IPS-15b (cell line): ENCODE measurements at regions not wholly inside any gene's neighbourhood (a gene's known extent, or its start where the extent isn't known, plus 50 kb on each side); places are given as distances from the start of the nearest gene placed in this dataset.

Source experiments
- H3K27me3 ChIP-seq: one replicate; pipeline ENCODE4 v1.6.1; 2013; ENCODE audit warnings: low read length; ENCODE audit not compliant: control insufficient read depth, insufficient read depth
- H3K36me3 ChIP-seq: one replicate; pipeline ENCODE4 v1.6.1; 2013; ENCODE audit warnings: low read length; ENCODE audit not compliant: control insufficient read depth, insufficient read depth
- H3K4me1 ChIP-seq: one replicate; pipeline ENCODE4 v1.6.1; 2013; ENCODE audit warnings: mild to moderate bottlenecking, low read length; ENCODE audit not compliant: control insufficient read depth, insufficient read depth
- H3K4me3 ChIP-seq: one replicate; pipeline ENCODE4 v1.5.1; 2013; ENCODE audit warnings: low read depth, low read length
- H3K9ac ChIP-seq: one replicate; pipeline ENCODE4 v1.6.1; 2013; ENCODE audit warnings: low read depth, mild to moderate bottlenecking, low read length
- H3K9me3 ChIP-seq: one replicate; pipeline ENCODE4 v1.6.1; 2013; ENCODE audit warnings: mild to moderate bottlenecking, low read length; ENCODE audit not compliant: control insufficient read depth, insufficient read depth

GRCh38 chr2:60282886-60283285, 270.6 kb downstream of the BCL11A start:
- Histone ChIP-seq H3K9me3 (no peaks in the 10 kb centered on the region), H3K4me1 (peaks cover 4% of the 10 kb centered on the region), H3K9ac (no peak overlapping the region), H3K27me3 (no peaks in the 10 kb centered on the region), H3K4me3 (no peak overlapping the region), H3K36me3 (no peaks in the 10 kb centered on the region)

DNA sequence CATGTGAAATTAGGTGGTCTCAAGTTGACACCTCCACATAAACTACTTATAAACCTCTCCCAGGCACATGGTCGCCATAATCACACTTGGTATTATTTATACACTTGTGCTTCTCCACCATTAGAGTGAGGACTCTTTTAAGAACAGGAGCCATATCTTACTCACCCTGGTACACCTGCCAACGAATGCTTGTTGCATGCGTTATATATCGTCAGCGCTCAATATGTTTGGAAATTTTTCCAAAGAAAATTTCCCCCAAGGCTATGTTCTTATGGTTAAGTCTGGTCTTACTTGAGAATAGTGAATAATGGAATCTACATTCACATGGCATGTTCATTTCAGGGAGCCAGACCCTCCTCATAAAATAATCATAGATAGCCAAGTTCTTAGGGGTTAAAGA, 271.7 kb downstream of the BCL11A start:
- Histone ChIP-seq H3K27me3 (no peaks in the 10 kb centered on the region), H3K4me3 (no peak overlapping the region), H3K4me1 (peaks cover 4% of the 10 kb centered on the region), H3K9ac (no peak overlapping the region), H3K36me3 (no peaks in the 10 kb centered on the region), H3K9me3 (no peaks in the 10 kb centered on the region)

GRCh38 chr2:60280238-60280637, 273.2 kb downstream of the BCL11A start:
- no peaks in the 10 kb centered on the region for H3K36me3 ChIP-seq
- H3K27me3 ChIP-seq, result no peaks in the 10 kb centered on the region
- H3K9ac ChIP-seq, result no peak overlapping the region
- H3K9me3 ChIP-seq, result no peaks in the 10 kb centered on the region
- H3K4me1 ChIP-seq, result no peaks in the 10 kb centered on the region
- H3K4me3 ChIP-seq, result no peak overlapping the region

DNA sequence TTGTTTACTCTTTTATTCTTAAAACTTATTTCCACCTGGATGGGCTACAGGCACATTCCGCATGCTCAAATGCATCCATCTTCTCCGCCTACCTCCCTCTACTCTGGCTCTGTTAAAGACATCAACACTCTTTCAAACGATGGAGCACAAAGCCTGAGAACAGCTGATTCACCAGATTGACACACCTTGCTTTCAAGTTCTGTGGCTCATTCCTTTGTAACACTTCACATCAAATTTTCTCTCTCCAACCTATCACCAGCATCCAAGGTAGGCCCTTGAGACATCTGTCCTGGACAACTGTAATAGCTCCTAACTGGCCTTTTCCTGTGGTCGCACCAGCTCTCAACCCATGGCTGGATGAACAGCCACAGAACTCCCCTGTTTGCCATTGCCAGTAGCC, 274.5 kb downstream of the BCL11A start:
- no peaks in the 10 kb centered on the region for H3K36me3 ChIP-seq
- no peaks in the 10 kb centered on the region for H3K4me1 ChIP-seq
- no peak overlapping the region for H3K4me3 ChIP-seq
- H3K9ac ChIP-seq, result no peak overlapping the region
- peaks cover 4% of the 10 kb centered on the region for H3K9me3 ChIP-seq
- no peaks in the 10 kb centered on the region for H3K27me3 ChIP-seq

DNA sequence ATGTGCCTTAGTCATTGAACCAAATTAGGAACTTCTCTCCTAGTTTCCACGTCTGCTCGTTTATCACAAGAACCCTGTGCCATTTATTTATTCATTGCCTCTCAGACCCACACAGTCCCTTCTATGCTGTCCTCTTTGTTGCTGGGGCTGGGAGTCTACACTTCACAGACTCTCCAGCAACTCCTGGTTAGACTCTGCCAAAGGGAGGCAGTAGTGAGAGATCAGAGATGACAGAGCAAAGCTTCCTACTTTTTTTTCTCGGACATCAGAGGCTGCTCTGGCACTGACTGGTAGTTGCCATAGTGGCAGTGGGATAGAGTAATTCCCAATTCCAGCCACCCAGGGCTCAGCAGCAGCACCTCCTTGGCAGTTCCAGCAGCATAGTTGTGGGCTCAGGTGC, 277.5 kb downstream of the BCL11A start:
- H3K4me1 ChIP-seq, result no peaks in the 10 kb centered on the region
- H3K36me3 ChIP-seq, result no peaks in the 10 kb centered on the region
- H3K9me3 ChIP-seq, result peaks cover 4% of the 10 kb centered on the region
- H3K9ac ChIP-seq, result no peak overlapping the region
- no peak overlapping the region for H3K4me3 ChIP-seq
- H3K27me3 ChIP-seq, result no peaks in the 10 kb centered on the region

GRCh38 chr2:60273836-60274235, 279.6 kb downstream of the BCL11A start:
- no peaks in the 10 kb centered on the region for H3K4me1 ChIP-seq
- H3K4me3 ChIP-seq, result no peak overlapping the region
- H3K9ac ChIP-seq, result no peak overlapping the region
- H3K27me3 ChIP-seq, result peaks cover 4% of the 10 kb centered on the region
- H3K9me3 ChIP-seq, result peaks cover 4% of the 10 kb centered on the region
- H3K36me3 ChIP-seq, result no peaks in the 10 kb centered on the region

DNA sequence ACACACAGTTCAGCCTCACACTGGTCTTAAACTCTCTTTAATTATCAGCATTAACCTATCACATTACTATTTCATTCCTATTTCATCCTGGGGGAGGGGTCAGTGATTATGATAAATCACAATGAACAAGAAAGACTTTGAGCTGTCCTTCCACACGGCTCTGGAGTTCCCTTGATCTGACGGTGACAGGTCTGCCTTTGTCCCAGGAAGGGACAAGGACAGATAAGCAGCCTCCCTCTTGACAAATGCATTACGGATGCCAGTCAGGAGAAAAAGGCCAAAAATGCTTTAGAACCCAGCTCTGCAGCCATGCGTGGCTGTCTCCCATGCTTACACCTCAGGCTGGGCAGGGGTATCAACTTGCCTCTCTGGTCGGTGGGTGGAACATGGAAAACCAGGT, 281.7 kb downstream of the BCL11A start:
- H3K4me3 ChIP-seq, result no peak overlapping the region
- H3K36me3 ChIP-seq, result no peaks in the 10 kb centered on the region
- peaks cover 4% of the 10 kb centered on the region for H3K27me3 ChIP-seq
- peaks cover 4% of the 10 kb centered on the region for H3K9me3 ChIP-seq
- no peak overlapping the region for H3K9ac ChIP-seq
- no peaks in the 10 kb centered on the region for H3K4me1 ChIP-seq

- H3K9ac ChIP-seq, result no peak overlapping the region
- peaks cover 4% of the 10 kb centered on the region for H3K27me3 ChIP-seq
- no peaks in the 10 kb centered on the region for H3K4me1 ChIP-seq
- no peaks in the 10 kb centered on the region for H3K36me3 ChIP-seq
- peaks cover 4% of the 10 kb centered on the region for H3K9me3 ChIP-seq
- no peak overlapping the region for H3K4me3 ChIP-seq
These were observed 282.3 kb downstream of the BCL11A start for GRCh38 chr2:60271131-60271530.

DNA sequence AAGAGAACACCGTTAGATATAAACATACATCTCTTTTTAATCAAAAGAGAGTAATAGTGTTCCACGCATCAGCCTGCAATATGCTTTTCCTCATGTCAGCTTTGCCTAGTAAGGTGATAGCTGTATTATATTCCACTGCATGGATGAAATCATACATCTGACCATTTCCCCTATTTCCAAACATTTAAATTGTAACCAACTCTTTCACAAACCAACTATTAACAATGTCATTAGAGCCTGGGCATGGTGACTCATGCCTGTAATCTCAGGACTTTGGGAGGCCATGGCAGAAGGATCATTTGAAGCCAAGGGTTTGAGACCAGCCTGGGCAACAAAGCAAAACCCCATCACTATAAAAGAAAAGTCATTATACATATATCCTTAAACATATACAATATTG, 284.8 kb downstream of the BCL11A start:
- H3K9ac ChIP-seq, result no peak overlapping the region

GRCh38 chr2:60268032-60268431, 285.4 kb downstream of the BCL11A start:
- H3K4me3 ChIP-seq, result no peak overlapping the region
- peaks cover 4% of the 10 kb centered on the region for H3K27me3 ChIP-seq
- H3K36me3 ChIP-seq, result no peaks in the 10 kb centered on the region
- H3K9me3 ChIP-seq, result no peaks in the 10 kb centered on the region
- no peak overlapping the region for H3K9ac ChIP-seq
- H3K4me1 ChIP-seq, result no peaks in the 10 kb centered on the region

More for the DNA sequence above, 284.8 kb downstream of the BCL11A start:
- Histone ChIP-seq H3K27me3 (peaks cover 4% of the 10 kb centered on the region), H3K9me3 (no peaks in the 10 kb centered on the region), H3K36me3 (no peaks in the 10 kb centered on the region), H3K4me1 (no peaks in the 10 kb centered on the region), H3K4me3 (no peak overlapping the region)

DNA sequence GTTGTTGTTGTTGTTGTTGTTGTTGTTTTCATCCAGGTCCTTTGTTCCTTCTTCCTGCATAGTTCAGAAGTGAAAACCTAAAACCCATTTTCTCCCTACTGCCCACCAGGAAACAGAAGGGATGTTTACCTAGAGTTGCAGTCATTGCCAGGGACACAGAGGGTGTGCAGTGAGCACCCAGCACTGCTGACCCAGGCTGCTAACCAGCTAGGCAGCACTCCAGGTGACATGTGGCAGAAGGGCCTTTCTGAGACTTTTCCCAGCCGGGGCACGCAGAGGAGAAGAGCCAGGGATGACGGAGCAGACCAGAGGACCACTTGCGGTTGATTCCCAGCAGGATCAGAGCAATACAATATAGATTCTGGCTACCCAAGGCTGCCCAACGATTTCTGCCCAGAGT, 286.3 kb downstream of the BCL11A start:
- Histone ChIP-seq H3K4me1 (no peaks in the 10 kb centered on the region), H3K27me3 (peaks cover 4% of the 10 kb centered on the region), H3K36me3 (no peaks in the 10 kb centered on the region), H3K9ac (no peak overlapping the region), H3K9me3 (no peaks in the 10 kb centered on the region), H3K4me3 (no peak overlapping the region)

GRCh38 chr2:60262178-60262577, 291.3 kb downstream of the BCL11A start:
- H3K4me3 ChIP-seq, result no peak overlapping the region
- no peaks in the 10 kb centered on the region for H3K36me3 ChIP-seq
- no peaks in the 10 kb centered on the region for H3K4me1 ChIP-seq

More at GRCh38 chr2:60262178-60262577, 291.3 kb downstream of the BCL11A start:
- H3K27me3 ChIP-seq, result no peaks in the 10 kb centered on the region
- no peaks in the 10 kb centered on the region for H3K9me3 ChIP-seq
- H3K9ac ChIP-seq, result no peak overlapping the region
